Astrocyte (in vitro differentiated cells and primary cell): ENCODE measurements at regions not wholly inside any gene's neighbourhood (a gene's known extent, or its start where the extent isn't known, plus 50 kb on each side); places are given as distances from the start of the nearest gene placed in this dataset.

Experiments used
- CTCF ChIP-seq: IDR thresholded peaks from 2 replicates; pipeline ENCODE4 v1.5.1; 2011; ENCODE audit warnings: low read depth, mild to moderate bottlenecking, inconsistent platforms, low read length, moderate library complexity; ENCODE audit not compliant: insufficient read depth
- EZH2 ChIP-seq: IDR thresholded peaks from 2 replicates; pipeline ENCODE4 v1.6.1; 2012; ENCODE audit warnings: mild to moderate bottlenecking, low read length, inconsistent platforms; ENCODE audit not compliant: insufficient read depth

DNA sequence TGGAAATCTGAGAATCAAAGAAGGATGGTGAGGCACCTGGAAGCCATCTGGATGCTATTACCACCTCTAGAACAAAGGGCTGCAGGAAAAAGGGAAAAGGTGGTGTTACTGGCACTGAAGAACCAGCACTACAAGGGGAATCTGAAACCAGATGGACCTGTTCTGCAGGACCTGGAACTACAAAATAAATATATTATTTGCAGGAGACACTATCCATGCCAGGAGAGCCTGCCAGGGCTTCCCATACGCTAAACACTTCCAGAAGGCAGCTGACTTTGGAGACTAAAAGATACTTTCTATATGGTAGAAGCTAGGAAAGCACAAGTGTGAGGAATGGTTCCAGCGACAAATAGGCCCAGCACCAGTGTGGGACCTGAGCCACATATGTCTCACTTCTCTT, 83.4 kb upstream of the POU1F1 start:
- TF ChIP-seq CTCF (no peak), EZH2 (no peak)
